NCI-H146 treated with DMSO at 0.1 percent for 48 hours (cell line): ENCODE measurements at regions not wholly inside any gene's neighbourhood (a gene's known extent, or its start where the extent isn't known, plus 50 kb on each side); places are given as distances from the start of the nearest gene placed in this dataset.

Source experiments
- DNase-seq: peaks from one replicate; lab custom pipeline; 2025; ENCODE audit not compliant: unreplicated experiment; lab: John Stamatoyannopoulos, UW

DNA sequence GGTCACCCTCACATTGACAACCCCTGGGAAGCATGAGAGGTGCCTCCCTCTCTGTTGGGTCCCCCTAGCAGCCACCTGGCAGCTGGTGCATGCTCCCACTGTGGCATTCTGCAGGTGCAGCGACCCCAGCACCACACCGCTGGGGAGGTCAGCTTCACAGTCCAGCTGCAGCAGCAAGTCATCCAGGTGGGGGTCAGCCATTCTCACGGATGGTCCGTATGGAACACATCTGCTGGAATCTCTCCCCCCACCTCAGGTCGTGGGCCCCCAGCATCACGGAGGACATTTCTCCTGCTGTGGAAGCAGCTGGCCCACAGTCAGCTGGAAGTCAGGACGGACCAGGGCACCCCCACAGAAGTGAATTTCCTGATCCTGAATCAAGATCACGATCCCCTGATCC, 201.3 kb downstream of the COG6 start:
- DNase-seq: no peak

DNA sequence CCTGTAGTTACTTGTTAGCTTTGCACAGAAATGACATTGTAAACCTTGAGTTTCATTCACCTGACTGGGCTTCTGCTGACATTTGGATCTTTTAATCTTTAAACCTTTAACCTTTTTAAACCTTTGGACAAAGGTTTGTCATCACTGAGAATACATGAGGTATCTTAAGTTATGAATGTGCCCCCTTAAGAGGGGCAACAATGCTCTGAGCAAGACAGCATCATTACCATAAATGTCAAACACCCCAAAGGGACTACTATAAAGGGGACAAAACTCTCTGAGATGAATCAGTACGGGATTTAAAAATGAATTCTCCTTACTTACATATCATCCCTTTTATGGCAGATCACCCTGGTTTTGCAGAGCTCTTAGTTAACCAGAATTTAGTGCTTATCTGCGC, 203.3 kb downstream of the COG6 start:
- DNase-seq: no peak

DNA sequence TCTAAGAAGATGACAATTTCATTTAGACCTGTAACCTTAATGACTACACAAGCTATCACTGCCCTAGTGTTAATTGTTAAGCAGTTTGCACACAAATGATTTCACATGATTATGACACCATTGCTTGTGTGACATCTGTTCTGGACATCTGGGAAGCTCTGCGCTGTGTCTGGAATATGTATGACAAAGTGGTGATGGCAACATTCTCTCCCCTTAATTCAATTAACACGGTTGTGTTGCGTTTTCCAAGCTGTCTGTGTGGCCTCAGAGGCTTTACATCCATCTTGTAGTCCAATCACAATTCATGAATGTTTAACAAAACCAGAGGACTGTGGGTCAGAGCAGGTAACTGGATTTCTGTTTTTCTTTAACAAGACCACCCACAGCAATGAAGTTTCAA, 204.4 kb downstream of the COG6 start:
- DNase-seq: no peak

DNA sequence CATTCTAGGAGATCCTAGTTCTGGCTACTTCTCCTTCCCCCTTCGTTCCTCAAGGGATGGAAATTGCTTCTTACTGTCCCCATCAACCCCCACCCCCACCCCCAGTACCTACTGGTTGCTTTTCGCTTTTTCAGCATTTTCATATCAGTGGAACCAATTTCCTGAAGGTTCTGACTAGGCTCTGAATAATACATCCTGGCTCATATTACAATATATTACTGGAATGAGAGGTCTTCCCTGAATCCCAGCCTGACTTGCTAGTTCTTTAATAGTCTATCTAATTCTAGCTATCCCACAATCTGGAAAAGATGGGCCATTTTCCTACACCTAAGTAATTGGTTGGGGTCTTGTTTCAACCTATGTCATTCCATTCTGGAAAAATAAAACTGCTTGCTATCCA, 207.4 kb downstream of the COG6 start:
- no peak for DNase-seq

DNA sequence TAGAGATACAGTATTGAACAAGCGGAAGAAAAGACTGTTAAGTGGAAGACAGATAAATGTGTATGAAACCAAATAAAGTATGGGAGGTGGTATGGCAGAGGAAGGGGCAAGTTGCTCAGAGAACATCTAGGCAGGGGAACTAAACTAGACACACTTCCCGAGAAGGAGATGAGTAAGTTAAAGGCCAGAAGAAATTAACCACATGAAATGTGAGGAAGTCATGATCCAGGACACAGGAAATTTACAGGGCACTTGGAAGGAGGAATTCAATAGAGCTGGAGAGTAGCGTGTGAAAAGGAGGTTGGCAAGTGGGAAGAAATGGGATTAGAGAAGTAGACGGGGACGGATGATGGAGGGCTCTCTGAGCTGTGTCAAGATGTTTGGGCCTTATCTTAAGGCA, 208.8 kb downstream of the COG6 start:
- DNase-seq: no peak

DNA sequence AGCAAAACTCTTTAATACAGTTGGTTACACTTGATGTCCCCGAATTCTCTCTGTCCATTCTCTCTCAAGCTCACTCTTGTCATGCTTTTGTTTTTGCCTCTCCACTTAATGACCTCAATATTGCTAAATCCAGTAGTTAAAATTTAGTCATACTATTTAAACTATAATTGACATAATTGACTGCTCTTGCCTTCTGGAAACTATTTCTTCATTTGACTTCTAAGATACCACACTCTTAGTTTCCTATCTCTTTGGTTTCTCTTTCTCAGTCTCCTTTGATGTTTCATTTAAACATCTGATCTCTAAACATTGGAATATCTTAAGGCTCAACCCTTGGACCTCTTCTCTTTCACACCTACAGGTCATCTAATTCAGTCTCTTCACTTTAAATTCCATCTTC, 211.3 kb downstream of the COG6 start:
- no peak for DNase-seq

DNA sequence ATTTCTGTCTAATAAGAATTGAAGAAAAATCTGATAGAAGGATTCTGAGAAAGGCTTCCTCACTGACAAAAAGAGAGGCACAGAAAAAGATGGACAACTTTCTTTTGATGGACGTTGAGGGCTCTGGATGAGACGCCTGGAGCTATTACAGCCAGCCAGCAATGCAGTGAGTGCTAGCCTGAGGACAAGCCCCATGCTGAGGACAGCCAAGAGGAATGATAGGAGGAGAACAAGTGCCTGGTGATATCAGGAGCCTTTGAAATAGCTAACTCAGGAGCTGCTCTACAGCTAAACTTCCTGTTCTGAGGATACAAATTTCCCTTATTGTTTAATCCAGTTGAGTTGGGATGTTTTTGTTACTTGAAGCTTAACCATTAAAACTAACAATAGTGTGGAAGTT, 212.3 kb downstream of the COG6 start:
- DNase-seq: no peak

DNA sequence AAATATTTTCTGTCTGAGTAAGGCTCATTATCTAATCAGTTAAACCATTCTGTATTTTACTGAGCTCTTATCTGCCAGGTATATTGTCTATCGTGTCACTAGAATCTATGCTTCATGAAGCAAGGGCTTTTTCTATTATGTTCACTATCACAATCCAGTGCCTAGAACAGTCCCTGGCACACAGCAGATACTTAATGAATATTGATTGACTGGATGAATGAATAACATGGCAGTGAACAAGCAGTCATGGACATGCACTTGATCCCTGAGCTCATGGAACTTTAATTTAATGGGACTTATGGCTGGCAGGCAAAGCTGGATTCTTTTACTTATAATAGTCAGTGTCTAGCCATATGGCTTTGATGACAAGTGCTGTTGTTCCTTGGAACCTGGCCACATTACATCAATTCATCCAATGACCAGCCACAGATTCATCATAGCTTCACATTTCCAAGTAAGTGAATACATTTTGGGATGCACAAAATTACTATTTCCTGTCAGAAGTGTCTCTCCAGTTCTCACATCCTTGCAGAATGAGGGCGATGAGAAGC, 214.8 kb downstream of the COG6 start:
- no peak for DNase-seq

DNA sequence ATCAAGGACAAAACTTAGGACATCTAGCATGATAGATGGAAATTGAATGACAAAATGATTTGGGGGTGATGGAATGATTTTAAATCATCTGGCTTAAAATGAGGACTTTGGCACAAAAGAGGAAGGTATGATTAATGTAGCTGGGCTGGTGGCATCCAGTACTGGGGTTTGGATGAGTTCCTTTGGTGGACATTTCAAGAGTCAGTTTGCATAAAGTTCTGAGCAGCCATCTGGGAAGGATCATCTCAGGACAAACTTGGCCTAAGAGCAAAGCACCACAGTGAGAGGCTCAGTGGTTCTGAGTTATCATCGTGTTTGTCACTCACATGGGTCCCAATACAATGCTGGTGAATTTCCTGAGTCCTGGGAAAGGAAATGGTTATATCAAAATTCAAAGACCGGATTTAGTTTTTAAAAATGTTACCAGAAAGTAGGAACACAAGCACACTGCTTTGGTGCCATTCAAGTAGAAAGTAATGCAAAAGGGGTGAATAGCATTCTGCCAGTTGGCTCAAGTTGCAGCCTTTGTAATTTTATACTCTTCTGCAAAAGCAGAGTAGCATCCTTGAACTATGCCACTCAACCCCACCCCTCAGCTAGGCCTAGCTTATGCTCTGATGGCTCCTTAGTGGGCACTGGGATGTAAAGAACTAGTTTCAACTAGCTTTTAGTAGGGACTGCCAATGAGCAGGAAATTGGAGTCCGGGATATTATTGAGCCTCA, 219.0 kb downstream of the COG6 start:
- DNase-seq: no peak

DNA sequence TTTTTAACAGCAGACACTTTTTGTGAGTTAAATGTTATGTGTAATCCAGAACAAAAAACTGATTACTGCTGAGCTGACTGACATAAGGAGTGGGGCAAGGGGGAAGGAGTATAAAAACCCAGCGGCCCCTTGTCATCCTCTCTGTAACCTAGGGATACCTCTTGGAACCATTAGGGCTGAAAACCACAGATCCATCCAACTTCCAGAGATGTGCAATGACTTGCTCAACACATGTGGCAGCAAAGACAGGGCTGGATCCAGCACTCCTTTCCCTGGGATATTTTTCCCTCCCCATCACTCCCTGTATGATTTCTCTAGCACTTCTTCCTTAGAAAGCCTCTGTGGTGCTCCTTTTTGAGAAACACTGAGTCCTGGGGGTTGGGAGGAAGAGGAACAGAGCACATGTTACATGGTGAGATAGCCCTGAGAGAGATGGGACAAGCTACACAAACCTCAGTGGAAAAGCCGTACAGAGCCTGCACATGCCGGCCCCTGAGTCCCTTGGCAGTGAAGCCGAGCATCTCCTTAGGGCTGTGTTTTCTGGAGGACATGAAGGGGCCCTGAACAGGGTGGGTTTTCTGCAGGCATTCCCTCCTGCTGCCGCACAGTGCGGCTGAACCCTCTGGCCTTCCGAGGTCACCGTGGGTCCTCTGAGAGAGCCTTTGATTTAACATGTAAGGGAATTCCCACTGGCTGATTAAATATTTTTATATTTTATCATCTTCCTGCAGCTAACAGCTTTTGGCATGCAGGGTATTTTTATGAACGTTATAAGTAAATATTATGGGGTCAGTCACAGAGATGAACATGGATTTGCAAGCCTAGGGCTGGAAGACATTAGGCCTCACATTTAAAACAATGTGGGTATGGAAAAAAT, 219.9 kb downstream of the COG6 start:
- no peak for DNase-seq

DNA sequence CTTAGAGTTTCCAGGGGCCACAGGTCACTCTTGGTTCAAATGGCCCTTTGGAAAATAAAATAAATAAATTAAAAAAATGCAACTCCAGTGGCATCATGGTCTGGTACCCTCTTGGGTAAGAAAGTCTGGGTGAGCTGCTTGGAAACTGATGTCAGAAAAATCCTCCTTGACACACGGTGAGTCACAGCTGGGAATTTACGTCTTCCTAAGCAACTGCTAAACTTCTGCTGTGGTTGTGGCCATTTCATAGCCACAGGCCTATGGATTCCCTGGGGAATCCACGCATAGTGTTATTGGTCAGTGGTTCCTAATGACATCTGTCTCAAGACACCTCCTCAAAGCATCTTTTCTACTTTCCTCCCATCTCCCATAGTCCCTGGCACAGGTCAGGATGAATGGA, 220.8 kb downstream of the COG6 start:
- DNase-seq: no peak

DNA sequence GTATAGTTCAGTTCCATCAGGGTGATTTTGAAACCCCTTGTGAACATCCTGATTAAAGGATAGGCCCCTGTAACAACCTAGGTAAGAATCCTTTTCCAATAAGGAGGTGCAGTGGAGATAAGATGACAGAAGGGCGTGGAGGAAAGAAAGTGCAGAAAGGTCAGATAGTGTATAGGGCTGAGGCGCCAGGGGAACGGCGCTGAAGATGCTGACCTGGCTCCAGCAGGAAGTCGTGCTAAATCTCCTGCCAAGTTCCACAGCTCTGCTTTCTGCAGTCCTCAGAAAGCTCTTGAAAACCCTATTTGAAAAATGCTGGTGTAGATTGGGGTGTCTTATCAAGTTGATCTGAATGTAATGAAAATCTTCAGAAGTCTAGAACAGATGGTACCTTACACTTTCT, 221.7 kb downstream of the COG6 start:
- DNase-seq: no peak

DNA sequence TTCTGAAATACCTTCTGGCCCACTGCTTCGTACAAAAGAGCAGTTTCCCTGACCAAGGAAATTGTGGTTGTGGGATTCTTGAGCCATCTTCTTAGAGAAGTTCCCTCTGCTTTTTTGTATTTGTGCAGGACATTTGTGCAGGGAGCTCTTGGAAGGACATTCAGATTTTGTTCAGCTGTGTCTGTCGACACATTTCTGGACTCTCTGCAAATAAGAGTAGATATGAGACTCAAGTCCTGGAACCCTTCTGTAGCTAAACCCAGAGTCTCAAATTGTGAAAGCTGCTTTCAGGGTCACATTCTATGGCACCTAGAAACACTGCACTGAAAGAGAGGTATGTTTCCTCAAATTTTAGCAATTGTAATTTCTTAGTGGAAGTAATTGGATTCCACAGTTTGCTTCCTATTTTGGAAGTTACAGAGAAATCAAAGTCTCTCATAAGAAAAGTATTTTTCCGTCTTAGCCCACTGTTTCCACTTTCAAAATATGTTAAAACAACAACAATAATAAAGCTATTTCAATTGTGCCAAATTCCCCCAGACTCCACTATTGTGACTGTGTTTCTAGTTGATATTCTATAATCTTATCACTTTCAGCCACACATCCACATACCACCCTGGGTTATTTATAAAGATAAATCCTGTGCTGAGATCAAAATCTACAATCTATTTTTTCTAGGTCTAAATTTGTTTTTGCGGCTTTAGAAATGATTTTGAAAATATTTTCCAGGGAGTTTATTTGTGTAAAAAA, 224.0 kb downstream of the COG6 start:
- DNase-seq: no peak

DNA sequence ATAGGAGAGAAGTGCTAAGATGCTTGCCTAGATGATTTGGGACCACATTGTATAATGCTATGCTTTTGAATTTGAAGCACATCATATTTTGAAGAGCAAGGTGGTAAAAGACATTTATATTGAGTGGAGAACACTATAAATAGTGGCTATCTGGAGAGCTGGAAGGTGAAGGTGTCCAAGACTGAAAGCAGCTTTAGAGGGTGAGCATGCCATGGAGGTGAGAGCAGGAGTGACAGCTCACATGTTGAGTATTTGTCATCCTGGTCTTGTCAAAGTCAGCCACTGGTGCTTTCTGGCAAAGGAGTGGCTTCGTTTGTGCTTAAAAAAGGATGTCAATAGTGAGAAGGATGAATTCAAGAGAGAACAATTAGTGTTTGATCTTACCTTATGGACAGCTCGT, 225.9 kb downstream of the COG6 start:
- DNase-seq: no peak

DNA sequence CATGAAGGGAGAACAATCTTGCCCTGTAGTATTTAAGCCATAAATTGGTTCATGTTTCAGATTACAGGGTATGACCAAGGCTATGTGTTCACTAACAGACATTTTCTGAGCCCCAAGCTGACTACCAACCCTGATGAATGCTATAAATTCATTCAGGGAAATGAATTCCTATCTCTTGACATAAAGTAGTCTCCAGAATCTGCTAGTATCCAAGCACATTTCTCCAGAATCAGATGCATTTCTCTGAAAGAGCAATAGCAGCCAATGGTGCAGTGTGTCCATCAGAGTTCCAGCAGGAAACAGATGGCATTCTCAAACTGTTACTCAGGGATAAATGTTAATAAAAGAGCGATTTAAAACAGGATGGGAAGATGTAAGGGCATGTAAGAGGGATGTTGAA, 226.4 kb downstream of the COG6 start:
- DNase-seq: no peak

DNA sequence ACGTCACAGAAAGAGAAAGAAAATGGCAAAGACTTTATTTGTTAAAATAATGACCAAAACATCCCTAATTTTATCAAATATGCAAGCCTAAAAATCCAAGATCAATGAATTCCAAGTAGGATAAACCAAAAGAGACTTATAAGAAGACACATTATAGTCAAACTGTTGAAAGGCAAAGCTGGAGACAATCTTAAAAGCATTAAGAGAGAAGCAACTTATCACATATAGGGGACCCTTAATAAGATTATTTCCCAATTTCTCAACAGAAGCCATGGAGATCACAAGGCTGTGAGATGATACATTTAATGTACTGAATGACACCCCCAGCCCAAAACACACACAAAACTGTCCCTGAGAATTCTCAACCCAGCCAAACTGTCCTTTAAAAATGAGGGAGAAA, 228.7 kb downstream of the COG6 start:
- DNase-seq: no peak

DNA sequence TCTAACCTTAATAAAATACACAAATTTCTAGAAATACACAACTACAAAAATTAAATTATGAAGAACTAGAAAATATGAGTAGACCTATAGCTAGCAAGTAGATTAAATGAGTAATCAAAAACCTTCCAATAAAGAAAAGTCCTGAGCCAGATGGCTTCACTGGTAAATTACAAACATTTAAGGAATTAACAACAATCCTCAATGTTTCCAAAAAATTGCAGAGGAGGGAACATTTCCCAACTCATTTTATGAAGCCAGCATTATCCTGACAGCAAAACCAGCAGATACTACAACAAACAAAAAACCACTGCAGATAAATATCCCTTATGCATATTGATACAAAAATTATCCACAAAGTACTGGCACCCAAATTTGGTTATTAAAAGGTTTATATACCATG, 230.9 kb downstream of the COG6 start:
- DNase-seq: no peak

DNA sequence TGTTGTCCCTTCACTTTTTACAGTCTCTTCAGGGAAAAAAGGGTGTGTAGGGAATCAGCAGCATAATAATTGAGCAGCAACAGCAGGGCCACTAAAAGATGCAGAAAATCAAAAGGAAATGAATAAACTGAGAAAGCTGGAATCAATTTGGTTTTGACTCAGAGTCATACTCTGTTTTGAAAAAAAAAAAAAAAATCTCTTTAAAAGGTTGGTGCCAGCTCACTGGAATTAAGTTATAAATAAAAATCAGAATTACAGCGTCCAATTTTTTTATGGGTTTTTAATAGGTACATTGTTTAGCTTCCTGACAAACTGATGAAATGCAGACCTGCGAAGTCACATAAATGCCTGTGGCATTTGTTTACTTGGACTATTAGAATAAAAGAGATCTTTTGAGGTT, 231.9 kb downstream of the COG6 start:
- DNase-seq: no peak

DNA sequence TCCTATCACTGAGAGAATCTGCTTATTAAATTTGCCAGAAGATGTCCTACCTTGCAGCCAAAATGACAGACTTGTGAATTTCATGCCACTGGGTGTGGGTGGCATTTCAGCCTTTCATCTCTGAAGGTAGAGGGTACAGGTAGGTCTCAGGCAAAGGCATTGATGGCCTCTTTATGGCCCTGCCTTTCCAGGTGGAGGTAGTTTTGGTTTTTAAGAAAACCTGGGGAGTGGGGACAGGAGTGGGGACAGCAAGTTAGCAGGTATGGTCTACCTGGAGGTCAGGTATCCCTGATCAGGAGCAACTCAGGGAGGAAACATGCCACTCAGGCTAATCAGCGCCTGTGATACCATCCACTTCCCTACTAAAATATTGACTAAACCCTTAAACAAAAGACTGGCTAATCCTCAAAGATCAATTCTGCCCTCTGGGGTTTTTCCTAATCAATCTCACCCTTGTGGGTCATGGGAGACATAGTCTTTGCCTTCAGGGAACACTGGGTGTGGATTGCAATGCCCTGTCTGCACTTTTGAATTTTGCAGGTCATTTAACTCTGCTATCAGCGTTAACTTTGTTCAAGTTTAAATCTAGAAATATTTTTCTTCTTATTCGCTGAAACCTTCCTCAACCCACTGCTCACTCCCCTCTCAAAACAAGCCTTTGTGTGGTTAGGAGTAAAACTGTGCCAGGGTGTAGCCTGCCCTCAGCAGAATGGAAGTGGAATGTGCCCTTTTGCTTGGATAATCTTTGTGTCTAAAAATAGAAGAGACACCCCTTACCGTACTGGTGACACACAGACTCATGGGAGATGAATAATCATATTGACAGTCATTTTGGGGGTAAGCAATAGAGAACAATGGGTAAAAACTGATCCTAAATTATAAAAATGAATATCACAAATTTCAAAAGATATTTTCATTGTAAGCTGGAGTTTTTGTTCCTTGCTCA, 233.7 kb downstream of the COG6 start:
- no peak for DNase-seq

DNA sequence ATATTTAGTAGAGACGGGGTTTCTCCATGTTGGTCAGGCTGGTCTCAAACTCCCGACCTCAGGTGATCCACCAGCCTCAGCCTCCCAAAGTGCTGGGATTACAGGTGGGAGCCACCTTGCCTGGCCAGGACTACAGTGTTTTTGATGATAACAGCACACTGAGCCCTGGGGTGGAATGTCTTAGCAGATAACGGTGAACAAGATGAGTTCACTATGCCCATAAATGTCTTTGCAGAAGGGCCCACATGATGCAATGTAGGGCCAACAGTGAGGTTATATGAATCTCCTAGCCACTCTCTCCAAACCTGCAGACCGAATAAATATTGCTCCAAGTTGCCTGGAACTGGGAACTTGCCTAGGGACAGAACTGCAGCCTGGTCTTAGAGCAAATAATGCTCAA, 235.1 kb downstream of the COG6 start:
- DNase-seq: no peak
